ENCODE measurements at regions not wholly inside any gene's neighbourhood (a gene's known extent, or its start where the extent isn't known, plus 50 kb on each side); places are given as distances from the start of the nearest gene placed in this dataset.
"Not testable (repeated sequence)": the region's sequence is repeated elsewhere in the genome, so short reads cannot be mapped to it uniquely, and the experiment has no call there.

GRCh38 chr1:213623862-213624261, 363.9 kb upstream of the PROX1 start:
- TF ChIP-seq GLIS3 (CRISPR knock-in tag; IDR thresholded peaks at IDR 0.05) (no peak), ARNTL (CRISPR knock-in tag; IDR thresholded peaks at IDR 0.05; ENCODE audit: borderline replicate concordance, low read depth) (no peak), ESRRG (CRISPR knock-in tag; IDR thresholded peaks at IDR 0.05) (no peak), ZC3H10 (CRISPR knock-in tag; IDR thresholded peaks at IDR 0.05) (no peak), POU6F1 (CRISPR knock-in tag; IDR thresholded peaks at IDR 0.05; ENCODE audit: borderline replicate concordance, low read depth) (no peak), ZFP3 (CRISPR knock-in tag; IDR thresholded peaks at IDR 0.05) (no peak), PPARA (CRISPR knock-in tag; IDR thresholded peaks at IDR 0.05; ENCODE audit: borderline replicate concordance) (no peak), CSDC2 (CRISPR knock-in tag; IDR thresholded peaks at IDR 0.05) (no peak), ZNF565 (CRISPR knock-in tag; conservative IDR thresholded peaks at IDR 0.05; ENCODE audit: low read depth) (no peak), TCF4 (CRISPR knock-in tag; IDR thresholded peaks at IDR 0.05; ENCODE audit: borderline replicate concordance) (no peak), ZNF70 (CRISPR knock-in tag; IDR thresholded peaks at IDR 0.05) (no peak), BACH2 (CRISPR knock-in tag; IDR thresholded peaks at IDR 0.05; ENCODE audit: borderline replicate concordance) (no peak), ISL1 (CRISPR knock-in tag; IDR thresholded peaks at IDR 0.05) (no peak), PATZ1 (CRISPR knock-in tag; IDR thresholded peaks at IDR 0.05; ENCODE audit: borderline replicate concordance) (no peak), TSHZ2 (CRISPR knock-in tag; IDR thresholded peaks at IDR 0.05) (no peak), TOX (CRISPR knock-in tag; IDR thresholded peaks at IDR 0.05; ENCODE audit: borderline replicate concordance) (no peak), CREB5 (CRISPR knock-in tag; IDR thresholded peaks at IDR 0.05; ENCODE audit: low read depth) (no peak), ZNF8 (CRISPR knock-in tag; IDR thresholded peaks at IDR 0.05) (no peak), ZFP30 (CRISPR knock-in tag; IDR thresholded peaks at IDR 0.05) (no peak)
- no peak for ATAC-seq

GRCh38 chr1:213636778-213637177, 351.0 kb upstream of the PROX1 start:
- not testable (repeated sequence) for ATAC-seq

GRCh38 chr1:213641312-213641711, 346.5 kb upstream of the PROX1 start:
- ATAC-seq = no peak
- TF ChIP-seq CSDC2 (CRISPR knock-in tag; IDR thresholded peaks at IDR 0.05) (no peak), ZNF70 (CRISPR knock-in tag; IDR thresholded peaks at IDR 0.05) (no peak), TSHZ2 (CRISPR knock-in tag; IDR thresholded peaks at IDR 0.05) (no peak), CREB5 (CRISPR knock-in tag; IDR thresholded peaks at IDR 0.05; ENCODE audit: low read depth) (no peak), ARNTL (CRISPR knock-in tag; IDR thresholded peaks at IDR 0.05; ENCODE audit: borderline replicate concordance, low read depth) (no peak)

Measured in SK-N-SH treated with all-trans-retinoic acid at 6 μM for 48 hours (cell line).